ENCODE measurements at regions not wholly inside any gene's neighbourhood (a gene's known extent, or its start where the extent isn't known, plus 50 kb on each side); places are given as distances from the start of the nearest gene placed in this dataset.
A peak's percentile ranks its signal among the peaks of the same experiment; 100 is the strongest.

DNA sequence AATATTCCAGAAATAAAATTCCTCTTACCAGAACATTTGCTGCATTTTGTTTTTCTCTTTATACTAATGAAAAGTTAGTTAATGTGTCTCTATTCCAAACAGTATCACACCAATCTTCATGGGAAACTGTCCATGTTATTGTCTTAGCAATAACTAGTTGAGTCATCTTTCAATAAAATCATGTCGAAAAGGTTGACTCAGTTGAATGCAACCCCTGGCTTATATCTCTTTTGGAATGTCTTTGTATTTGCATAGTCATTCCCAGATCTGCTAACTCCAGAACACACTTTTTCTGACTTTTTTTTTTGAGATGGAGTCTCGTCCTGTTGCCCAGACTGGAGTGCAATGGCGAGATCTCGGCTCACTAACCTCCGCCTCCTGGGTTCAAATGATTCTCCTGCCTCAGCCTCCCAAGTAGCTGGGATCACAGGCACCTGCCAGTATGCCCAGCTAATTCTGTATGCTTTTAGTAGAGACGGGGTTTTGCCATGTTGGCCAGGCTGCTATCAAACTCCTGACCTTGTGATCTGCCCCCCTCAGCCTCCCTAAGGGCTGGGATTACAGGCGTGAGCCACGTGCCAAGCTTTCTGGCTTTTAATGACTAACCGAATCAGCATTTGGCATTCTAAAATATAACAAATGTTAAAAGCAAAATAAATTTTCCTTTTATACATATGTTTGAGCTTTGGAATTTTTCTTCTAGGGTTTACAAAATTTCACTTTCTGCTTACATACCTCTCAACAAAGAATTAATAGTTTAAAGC is 133.2 kb upstream of the GULP1 start:
- no peak for ATAC-seq (replicated peaks)
- Mint-ChIP-seq H3K9me3 (peaks cover 0 to 1% of the 10 kb centered on the region in 2 donors), H3K4me1 (ENCODE audit: low read depth in 2 of 2) (no peaks in the 10 kb centered on the region), H3K27me3 (no peaks in the 10 kb centered on the region), H3K4me3 (no peak overlapping the region), H3K27ac (no peak overlapping the region), H3K36me3 (ENCODE audit: insufficient read depth) (no peaks in the 10 kb centered on the region)
- DNase-seq, result no peak

DNA sequence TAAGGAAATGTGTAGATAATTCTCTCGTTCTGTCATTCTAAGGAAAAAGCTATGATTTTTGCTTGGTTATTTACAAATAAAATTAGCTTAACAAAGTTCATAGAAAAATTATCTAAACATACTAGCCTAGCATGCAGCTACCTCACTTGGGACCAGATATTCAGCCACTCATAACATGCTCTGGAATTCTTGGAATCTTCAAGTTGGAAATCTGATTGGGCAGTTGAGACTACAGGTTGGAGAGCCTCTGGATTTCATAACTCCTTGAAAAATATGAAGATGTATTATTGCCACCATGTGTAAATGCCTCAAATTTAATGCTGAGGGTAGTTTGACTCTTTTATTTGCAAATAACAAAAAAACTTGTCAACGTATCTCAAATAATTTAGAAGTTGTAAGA is 132.2 kb upstream of the GULP1 start:
- no peak for ATAC-seq (replicated peaks)
- H3K9me3 Mint-ChIP-seq, result peaks cover under 1 to 1% of the 10 kb centered on the region in 2 donors

DNA sequence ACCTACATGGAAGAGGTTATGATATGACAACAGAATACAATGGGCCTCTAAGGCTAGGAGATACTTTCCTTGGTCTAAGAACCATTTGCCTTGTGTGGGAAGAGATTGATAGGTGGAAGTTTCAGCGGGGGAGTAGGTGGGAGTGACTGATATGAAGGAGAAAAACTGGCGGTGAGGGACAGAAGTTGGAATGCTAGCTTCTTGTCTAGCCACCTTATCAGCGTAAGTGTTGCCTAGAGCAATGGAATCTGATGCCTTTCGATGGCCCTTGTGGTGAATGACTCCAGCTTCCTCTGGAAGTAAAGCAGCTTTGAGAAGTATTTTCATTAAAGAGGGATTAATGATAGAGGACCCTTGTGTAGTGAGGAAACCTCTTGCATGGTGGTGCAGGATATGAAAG is 121.3 kb upstream of the GULP1 start:
- no peaks in the 10 kb centered on the region for H3K36me3 Mint-ChIP-seq (ENCODE audit: insufficient read depth)

More for the DNA sequence above, 132.2 kb upstream of the GULP1 start:
- no peaks in the 10 kb centered on the region for H3K4me1 Mint-ChIP-seq (ENCODE audit: low read depth in 2 of 2)
- H3K4me3 Mint-ChIP-seq, result no peak overlapping the region
- no peaks in the 10 kb centered on the region for H3K27me3 Mint-ChIP-seq
- H3K27ac Mint-ChIP-seq, result no peak overlapping the region
- H3K36me3 Mint-ChIP-seq (ENCODE audit: insufficient read depth), result no peaks in the 10 kb centered on the region
- DNase-seq, result no peak

DNA sequence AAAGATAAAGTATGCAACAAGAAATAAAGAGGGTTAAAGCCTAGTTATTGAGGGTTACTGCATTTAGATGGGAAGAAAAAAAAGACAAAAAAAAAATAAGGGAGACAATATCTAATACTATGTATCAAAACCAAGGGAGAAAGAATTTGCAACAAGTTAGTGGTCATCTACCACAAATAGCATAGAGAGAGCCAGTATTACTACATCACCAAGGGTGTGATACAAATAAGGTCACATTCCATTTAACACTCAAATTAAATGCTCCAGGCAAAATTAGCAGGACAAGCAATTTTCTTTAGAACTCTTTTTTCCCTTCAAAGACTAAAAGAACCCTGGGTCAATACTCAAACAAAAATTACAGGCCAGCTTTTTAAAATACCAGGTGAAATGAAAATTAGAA is 115.1 kb upstream of the GULP1 start:
- Mint-ChIP-seq H3K4me3 (no peak overlapping the region), H3K36me3 (ENCODE audit: insufficient read depth) (no peaks in the 10 kb centered on the region), H3K9me3 (peaks cover 14 to 28% of the 10 kb centered on the region in 2 donors), H3K27ac (no peak overlapping the region), H3K27me3 (no peaks in the 10 kb centered on the region), H3K4me1 (ENCODE audit: low read depth in 2 of 2) (no peaks in the 10 kb centered on the region)
- no peak for ATAC-seq (replicated peaks)
- no peak for DNase-seq

More for the DNA sequence above, 121.3 kb upstream of the GULP1 start:
- Mint-ChIP-seq H3K4me3 (no peak overlapping the region), H3K27ac (no peak overlapping the region), H3K4me1 (ENCODE audit: low read depth in 2 of 2) (no peaks in the 10 kb centered on the region), H3K27me3 (no peaks in the 10 kb centered on the region), H3K9me3 (peaks cover 28 to 63% of the 10 kb centered on the region in 2 donors)
- ATAC-seq (replicated peaks) (no peak), DNase-seq (no peak)

DNA sequence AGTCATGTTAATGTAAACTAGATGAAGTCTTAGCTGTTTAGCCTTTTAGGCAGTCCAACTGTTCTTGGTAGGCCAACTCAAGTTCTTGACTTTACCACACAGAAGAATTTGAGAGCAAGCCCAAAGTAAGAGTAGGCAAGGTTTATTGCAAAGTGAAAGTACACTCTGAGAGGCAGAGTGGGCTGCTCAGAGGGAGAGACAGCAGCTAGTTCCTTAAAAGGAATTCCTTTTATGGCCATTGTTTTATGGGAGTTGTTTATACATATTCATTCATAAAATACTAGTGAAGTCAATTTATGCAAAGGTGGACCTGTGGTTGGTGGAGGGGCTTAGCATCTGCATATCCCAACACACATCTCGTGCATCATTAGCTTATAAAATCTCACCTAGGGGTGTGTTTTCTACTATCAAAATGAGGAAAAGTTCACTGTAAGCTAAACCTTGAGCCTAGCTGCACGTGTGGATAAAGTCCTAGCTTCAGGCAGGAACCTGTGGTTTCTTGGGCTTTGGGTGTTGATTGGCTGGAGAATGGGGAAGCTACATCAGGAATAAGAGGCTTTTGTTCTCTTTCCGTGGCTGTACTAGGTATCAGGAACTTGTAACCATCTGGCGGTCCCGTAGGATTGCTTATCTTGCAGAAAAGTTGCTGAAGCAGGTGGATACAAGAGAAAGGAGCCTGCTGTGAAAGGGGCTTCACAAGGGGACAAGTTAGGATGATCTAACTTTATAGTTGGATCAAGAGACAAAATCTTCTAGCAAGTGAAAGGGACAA is 110.4 kb upstream of the GULP1 start:
- Mint-ChIP-seq H3K27ac (no peak overlapping the region), H3K4me1 (ENCODE audit: low read depth in 2 of 2) (no peaks in the 10 kb centered on the region), H3K27me3 (no peaks in the 10 kb centered on the region), H3K4me3 (no peak overlapping the region), H3K9me3 (peaks cover 5 to 7% of the 10 kb centered on the region in 2 donors), H3K36me3 (ENCODE audit: insufficient read depth) (no peaks in the 10 kb centered on the region)
- DNase-seq, result no peak
- no peak for ATAC-seq (replicated peaks)

DNA sequence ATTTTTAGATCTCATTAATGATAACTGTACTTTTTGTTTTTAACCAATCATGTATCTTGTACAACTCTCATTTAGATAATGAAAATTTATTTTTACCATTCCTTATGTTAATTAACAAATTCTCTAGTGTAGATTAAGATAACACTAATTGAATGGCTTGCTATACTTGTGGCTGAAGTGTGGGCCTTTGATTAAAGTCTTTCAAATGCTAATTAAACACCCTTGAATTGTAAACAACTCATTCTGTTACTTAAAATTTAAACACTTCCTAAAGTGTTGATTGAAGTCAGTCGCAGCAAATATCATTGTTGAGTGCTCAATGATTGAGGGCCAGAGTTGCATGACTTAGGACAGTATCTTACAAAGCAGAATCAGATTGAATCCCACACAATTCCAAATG is 109.8 kb upstream of the GULP1 start:
- no peaks in the 10 kb centered on the region for H3K4me1 Mint-ChIP-seq (ENCODE audit: low read depth in 2 of 2)
- H3K4me3 Mint-ChIP-seq, result no peak overlapping the region
- H3K36me3 Mint-ChIP-seq (ENCODE audit: insufficient read depth), result no peaks in the 10 kb centered on the region
- H3K9me3 Mint-ChIP-seq, result peaks cover 5 to 7% of the 10 kb centered on the region in 2 donors
- ATAC-seq (replicated peaks) (no peak), DNase-seq (no peak)
- no peak overlapping the region for H3K27ac Mint-ChIP-seq
- H3K27me3 Mint-ChIP-seq, result no peaks in the 10 kb centered on the region

DNA sequence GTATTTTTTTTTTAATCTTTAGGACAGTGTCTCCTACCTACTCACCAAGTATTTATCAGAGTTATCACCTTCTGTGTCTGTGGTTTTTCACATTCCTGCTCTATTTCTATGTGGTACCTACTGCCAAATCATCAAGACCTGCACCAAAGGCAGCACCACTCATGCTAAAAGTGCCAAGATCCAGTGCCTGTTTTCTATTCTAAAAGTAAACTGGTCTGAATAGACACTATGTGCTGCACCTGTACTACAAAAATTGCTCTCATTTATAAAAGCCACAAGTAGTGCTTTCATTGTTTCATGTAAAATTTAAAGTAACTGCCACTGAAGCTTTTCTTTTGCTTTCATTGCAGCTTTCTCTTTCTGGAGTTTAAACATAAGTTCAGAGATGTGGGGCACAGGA is 103.9 kb upstream of the GULP1 start:
- H3K27me3 Mint-ChIP-seq, result no peaks in the 10 kb centered on the region
- no peaks in the 10 kb centered on the region for H3K36me3 Mint-ChIP-seq (ENCODE audit: insufficient read depth)
- ATAC-seq (replicated peaks) (no peak), DNase-seq (no peak)
- H3K4me1 Mint-ChIP-seq (ENCODE audit: low read depth in 2 of 2), result no peaks in the 10 kb centered on the region
- peak overlapping the region in 1 of 2 donors; percentile 49 for H3K27ac Mint-ChIP-seq
- no peak overlapping the region for H3K4me3 Mint-ChIP-seq
- peaks cover 6 to 19% of the 10 kb centered on the region in 2 donors for H3K9me3 Mint-ChIP-seq

DNA sequence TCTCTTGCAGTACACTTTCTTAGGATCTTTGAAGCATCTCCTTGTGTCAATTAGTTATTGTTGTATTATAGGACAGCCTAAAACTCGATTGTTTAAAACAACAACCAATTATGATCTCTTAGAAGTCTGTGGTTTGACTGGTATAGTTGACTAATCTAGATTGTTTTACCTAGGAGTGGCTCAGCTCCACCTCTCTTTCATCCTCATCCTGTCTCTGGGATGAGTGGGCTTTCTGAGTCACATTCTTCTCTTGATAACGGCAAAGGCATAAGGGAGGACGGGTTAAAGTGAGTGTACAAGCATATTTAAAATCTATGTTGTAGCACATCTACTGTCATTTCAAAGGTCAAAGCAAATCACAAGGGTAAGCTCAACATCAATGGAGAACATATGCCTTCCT is 102.3 kb upstream of the GULP1 start:
- DNase-seq, result no peak
- no peaks in the 10 kb centered on the region for H3K36me3 Mint-ChIP-seq (ENCODE audit: insufficient read depth)
- H3K27ac Mint-ChIP-seq, result no peak overlapping the region
- no peak for ATAC-seq (replicated peaks)
- no peaks in the 10 kb centered on the region for H3K4me1 Mint-ChIP-seq (ENCODE audit: low read depth in 2 of 2)
- no peaks in the 10 kb centered on the region for H3K27me3 Mint-ChIP-seq
- H3K9me3 Mint-ChIP-seq, result peaks cover 6 to 27% of the 10 kb centered on the region in 2 donors
- no peak overlapping the region for H3K4me3 Mint-ChIP-seq

DNA sequence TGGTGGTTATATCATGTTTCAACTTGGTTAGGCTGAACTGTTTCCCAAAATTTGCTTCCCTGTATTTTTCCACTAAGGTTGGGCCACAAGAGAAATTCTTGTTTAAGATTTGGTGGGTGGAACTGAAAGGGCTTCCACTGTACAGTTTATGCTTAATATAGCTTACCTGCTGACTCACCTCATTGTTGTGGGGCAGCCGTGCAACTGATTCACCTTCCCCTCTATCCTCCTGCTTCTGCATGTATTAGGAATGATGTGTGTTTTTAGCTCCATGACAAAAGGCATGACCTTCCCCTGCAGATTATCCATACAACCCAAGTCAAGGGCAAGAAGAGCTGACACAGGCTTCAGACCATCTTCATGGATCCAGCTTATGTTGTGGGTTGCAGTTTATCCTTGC is 98.4 kb upstream of the GULP1 start:
- Mint-ChIP-seq H3K9me3 (peaks cover 3 to 22% of the 10 kb centered on the region in 2 donors), H3K4me1 (ENCODE audit: low read depth in 2 of 2) (no peaks in the 10 kb centered on the region), H3K27ac (no peak overlapping the region), H3K27me3 (no peaks in the 10 kb centered on the region), H3K4me3 (no peak overlapping the region), H3K36me3 (ENCODE audit: insufficient read depth) (no peaks in the 10 kb centered on the region)
- ATAC-seq (replicated peaks), result no peak
- no peak for DNase-seq

DNA sequence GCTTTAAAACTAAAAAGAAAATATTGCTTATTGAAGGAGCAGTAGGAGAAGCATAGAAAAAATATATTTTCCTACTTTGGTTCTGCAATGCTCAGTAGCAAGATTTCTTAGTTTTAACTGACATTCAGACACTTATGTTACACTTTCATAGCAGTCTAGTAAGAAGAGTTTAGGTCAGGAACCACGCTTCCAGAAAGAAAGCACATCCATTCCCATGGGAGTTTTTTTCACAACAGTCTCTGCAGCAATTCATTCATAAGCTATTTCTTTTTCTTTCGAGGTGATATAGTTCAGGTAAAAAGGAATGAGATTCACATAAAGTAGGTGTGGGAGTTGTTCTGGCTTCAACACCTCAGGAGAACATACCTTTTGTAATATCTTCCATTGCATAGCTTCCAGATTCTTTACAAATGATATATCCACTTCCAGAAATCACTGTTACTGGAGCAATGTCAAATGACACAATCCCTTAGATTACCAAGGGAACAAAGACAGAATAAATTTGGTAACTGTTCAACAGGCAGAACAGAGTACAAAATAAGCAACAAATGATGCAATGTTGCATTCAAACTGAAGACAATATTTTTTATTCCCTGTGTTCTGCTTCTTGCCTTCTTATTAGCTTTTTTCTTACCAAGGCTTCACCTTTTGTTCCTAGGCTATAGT is 95.2 kb upstream of the GULP1 start:
- DNase-seq (no peak), ATAC-seq (replicated peaks) (no peak)
- H3K27ac Mint-ChIP-seq, result no peak overlapping the region
- H3K36me3 Mint-ChIP-seq (ENCODE audit: insufficient read depth), result no peaks in the 10 kb centered on the region
- H3K9me3 Mint-ChIP-seq, result peaks cover 5 to 22% of the 10 kb centered on the region in 2 donors
- no peak overlapping the region for H3K4me3 Mint-ChIP-seq
- H3K4me1 Mint-ChIP-seq (ENCODE audit: low read depth in 2 of 2), result no peaks in the 10 kb centered on the region
- H3K27me3 Mint-ChIP-seq, result no peaks in the 10 kb centered on the region

DNA sequence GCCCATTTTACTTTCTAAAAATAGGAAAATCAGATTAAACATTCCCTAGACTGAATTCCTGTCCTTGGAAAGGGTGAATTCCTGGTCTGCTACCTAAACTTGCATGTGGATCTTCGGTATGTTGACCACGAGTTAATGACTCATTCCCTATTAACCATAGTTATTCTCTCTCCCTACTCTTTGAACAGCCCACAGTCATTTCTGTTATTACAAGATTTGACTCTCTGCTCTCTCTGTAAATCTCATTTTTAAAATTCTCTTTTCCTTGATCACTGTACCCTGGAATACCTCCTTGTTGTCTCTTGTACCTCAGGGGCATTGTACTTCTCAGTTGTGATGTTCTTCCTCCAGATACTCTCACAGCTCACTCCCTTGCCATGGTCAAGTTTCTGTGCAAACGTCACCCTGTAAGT is 92.0 kb upstream of the GULP1 start:
- ATAC-seq (replicated peaks) (no peak), DNase-seq (no peak)
- Mint-ChIP-seq H3K9me3 (peaks cover 0 to 9% of the 10 kb centered on the region in 2 donors), H3K27me3 (no peaks in the 10 kb centered on the region), H3K27ac (no peak overlapping the region), H3K4me1 (ENCODE audit: low read depth in 2 of 2) (no peaks in the 10 kb centered on the region), H3K36me3 (ENCODE audit: insufficient read depth) (no peaks in the 10 kb centered on the region), H3K4me3 (no peak overlapping the region)

DNA sequence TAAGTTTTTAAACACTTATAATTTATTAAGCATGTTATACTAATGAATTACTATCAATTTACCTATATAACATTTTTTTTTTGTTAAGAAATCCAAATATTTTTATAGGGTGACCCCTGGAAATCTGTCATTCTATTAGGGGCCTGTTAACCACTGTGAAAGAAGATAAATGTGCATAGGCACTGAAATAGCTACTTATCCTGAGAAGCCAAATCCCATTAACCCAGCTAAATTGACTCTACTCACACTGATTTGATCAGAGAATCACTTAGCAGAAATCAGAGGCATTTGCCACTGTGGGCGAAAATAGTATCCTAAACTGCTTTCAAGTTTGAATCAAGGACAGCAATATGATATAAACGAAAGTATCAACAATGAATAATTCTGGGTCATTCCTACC is 90.0 kb upstream of the GULP1 start:
- Mint-ChIP-seq H3K9me3 (peaks cover 0 to 11% of the 10 kb centered on the region in 2 donors), H3K27ac (no peak overlapping the region), H3K36me3 (ENCODE audit: insufficient read depth) (no peaks in the 10 kb centered on the region), H3K4me1 (ENCODE audit: low read depth in 2 of 2) (no peaks in the 10 kb centered on the region), H3K4me3 (no peak overlapping the region), H3K27me3 (no peaks in the 10 kb centered on the region)
- DNase-seq (no peak), ATAC-seq (replicated peaks) (no peak)

DNA sequence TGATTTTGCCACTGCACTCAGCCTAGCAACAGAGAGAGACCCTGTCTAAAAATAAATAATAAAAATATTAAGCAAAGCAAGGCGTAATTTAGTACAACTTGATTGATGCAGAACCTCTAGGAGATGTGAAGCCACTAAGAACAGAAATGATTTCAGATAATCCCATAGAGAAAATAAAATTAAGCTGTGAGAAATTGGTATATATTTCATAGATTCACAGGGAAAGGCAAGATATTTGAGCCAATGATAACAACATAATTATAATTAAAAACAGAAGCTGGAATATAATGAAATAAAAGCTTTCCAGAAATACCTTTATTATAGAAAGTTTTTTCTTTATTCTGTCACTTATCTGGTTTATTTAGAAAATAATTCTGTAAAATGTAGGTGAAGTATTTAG is 88.9 kb upstream of the GULP1 start:
- ATAC-seq (replicated peaks) (no peak), DNase-seq (no peak)
- Mint-ChIP-seq H3K27ac (no peak overlapping the region), H3K27me3 (no peaks in the 10 kb centered on the region), H3K9me3 (peaks cover 0 to 8% of the 10 kb centered on the region in 2 donors), H3K4me1 (ENCODE audit: low read depth in 2 of 2) (no peaks in the 10 kb centered on the region), H3K36me3 (ENCODE audit: insufficient read depth) (peaks cover 3% of the 10 kb centered on the region), H3K4me3 (no peak overlapping the region)
